ENCODE measurements at regions not wholly inside any gene's neighbourhood (a gene's known extent, or its start where the extent isn't known, plus 50 kb on each side); places are given as distances from the start of the nearest gene placed in this dataset.

DNA sequence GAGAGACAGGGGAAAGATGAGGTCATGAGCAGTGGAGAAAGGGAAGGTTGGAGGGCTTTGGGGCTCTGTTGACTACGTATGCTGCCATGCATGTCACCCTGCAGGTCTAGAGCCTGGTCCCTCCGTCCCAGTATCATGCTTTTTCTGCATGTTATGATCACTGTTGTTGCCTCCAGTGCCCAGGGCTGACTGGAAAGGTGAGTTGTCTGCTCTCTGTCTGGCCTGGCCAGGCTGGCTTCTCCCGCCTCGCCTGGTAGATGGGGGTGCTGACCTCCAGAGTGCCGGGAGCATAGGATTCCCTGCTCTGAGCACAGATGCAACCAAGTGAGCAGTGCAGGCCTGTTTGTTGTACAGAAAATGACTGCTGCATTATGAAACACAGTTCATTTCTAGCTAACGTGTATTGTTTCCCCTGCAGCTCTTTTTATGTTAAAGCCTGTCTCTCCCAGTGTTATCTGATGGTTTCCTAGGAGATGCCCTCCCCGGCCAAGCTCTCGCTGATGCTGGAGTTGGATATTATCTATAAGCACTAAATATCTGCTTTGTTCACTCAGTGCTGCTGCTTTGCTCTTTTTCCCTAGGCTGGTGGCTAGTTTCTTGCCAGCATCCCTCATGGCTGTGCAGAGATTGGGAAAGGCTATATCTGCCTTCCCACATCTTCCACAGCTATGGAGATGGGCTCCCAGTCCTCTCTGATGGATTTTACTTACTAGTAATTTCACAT, 158.2 kb downstream of the TDRD15 start:
- no peak for DNase-seq (ENCODE audit: low read depth)

GRCh38 chr2:21282515-21282898, 158.7 kb downstream of the TDRD15 start:
- DNase-seq (ENCODE audit: low read depth), result no peak

DNA sequence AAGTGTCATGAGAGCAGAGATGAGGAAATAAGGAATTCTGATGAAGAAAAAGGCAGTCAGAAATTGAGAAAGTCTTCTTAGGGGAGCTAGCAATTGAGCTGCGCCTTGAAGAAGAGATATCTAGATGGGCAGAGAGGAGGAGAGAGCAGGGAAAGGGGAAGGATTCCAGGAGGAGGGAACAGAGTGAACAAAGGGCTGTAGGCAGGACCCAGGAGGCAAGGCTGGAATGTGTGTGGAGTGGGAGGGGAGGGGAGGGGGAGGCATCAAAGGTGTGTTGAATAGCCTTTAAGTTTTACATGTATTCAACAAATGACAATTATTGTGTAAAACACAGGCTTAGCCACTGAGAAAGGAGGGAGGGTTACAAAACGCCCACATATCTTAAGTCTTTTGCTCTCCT, 164.5 kb downstream of the TDRD15 start:
- no peak for DNase-seq (ENCODE audit: low read depth)

GRCh38 chr2:21288739-21289520, 165.2 kb downstream of the TDRD15 start:
- no peak for DNase-seq (ENCODE audit: low read depth)

DNA sequence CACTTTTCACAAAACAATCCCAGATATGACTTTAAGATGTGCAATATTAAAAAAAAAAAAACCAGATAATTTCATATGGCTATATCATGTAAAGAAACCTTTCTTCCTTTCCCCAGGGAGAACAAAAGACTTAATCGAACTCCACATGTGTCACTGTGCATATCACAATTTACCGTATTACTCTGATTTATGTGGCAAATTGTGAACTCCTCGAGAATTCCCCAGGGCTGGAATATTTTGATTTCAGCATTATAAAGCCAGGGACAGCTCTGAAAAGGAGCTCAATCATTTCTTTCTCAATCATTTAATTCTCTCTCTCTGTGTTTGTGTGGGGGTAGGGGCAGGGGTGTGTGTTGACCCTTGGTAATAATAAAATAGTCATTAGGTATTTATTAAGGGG, 165.8 kb downstream of the TDRD15 start:
- no peak for DNase-seq (ENCODE audit: low read depth)

- peak; percentile 0 for DNase-seq (ENCODE audit: low read depth)
Observed at GRCh38 chr2:21289989-21290388, 166.2 kb downstream of the TDRD15 start.

GRCh38 chr2:21291426-21291825, 167.7 kb downstream of the TDRD15 start:
- no peak for DNase-seq (ENCODE audit: low read depth)

- no peak for DNase-seq (ENCODE audit: low read depth)
Observed at GRCh38 chr2:21294446-21294845, 170.7 kb downstream of the TDRD15 start.

DNA sequence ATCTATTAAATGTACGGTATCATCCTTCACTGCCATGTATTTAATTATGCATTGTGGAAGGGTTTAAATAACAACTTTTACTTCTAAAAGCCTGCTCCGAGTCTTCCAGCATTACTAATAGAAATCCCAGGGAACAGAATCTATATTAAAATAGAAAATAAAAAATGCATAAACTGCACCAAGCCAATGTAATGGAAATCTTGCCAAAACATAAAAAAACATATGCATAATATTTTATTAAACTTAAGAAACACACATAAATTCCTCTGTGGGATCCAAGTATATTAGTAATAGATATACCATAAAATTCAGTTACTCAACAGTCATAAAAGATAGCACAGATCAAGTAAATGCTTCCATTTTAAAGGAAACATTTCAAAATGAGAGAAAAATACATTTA, 175.6 kb downstream of the TDRD15 start:
- DNase-seq (ENCODE audit: low read depth), result no peak

DNA sequence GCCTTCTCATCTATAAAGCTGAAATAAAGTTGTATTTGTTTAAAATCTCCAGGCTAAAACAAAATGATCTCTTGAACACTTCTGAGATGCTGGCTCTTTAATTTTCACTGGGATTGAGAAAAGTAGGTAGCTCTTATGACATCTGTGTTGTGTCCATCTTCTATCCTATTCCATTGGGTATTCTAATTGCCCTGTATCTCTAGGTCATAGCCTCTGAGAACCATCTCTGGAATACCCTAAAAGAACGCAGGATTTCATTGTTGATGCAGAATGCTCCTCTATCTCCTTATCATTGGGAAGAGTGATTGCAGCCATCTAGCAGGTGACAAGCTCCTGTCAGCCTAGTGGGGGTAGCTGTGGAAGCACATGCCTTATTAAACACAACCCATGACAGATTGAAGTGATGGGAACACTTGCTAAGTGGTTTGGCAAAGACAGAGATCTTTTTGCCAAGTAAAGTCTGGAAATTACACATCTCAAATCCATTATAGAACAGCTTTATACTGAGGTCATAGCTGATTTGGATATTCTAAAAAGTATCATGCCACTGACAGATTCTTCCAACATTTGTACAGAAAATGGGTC, 178.2 kb downstream of the TDRD15 start:
- no peak for DNase-seq (ENCODE audit: low read depth)

DNA sequence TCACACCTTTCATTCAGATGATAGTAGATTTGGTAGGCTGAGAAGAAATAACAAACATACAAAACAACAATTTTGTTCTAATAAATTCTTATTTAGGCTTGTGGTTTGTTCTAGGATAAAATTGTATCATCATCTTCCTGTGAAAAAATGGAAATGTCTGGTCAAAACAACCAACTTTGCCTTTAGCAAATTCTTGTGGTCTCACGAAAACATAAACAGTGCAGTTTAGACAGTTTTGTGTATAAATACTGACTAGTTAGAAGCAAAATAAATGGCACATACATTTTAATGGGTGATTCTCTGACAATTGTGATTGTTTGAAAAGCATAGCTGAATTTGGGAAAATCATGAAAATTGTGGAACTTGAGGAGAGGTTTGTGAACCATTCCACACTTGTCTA, 180.1 kb downstream of the TDRD15 start:
- peak; percentile 36 for DNase-seq (ENCODE audit: low read depth)

DNA sequence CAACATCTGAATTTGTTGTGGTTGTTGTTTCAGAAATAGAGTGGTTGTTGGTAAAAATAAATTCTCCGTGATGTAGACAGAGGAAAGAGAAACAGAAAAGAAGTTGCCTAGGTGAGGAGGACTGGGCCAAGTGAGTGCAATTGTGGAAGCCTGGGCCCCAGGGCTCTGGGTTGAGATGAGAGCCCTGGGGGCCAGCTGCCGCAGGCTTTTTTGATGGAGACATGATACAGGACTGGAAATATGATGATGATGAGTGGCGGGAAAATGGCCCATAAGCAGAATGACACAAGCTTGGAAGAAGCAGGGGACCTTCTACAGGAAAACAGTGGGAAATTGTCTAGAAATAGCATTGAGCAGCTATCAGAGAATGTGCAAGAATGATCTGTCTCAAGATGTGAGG, 181.8 kb downstream of the TDRD15 start:
- no peak for DNase-seq (ENCODE audit: low read depth)

GRCh38 chr2:21306235-21306634, 182.5 kb downstream of the TDRD15 start:
- DNase-seq (ENCODE audit: low read depth), result no peak

- no peak for DNase-seq (ENCODE audit: low read depth)
Observed at GRCh38 chr2:21307037-21307436, 183.3 kb downstream of the TDRD15 start.

- no peak for DNase-seq (ENCODE audit: low read depth)
Observed at GRCh38 chr2:21310493-21310892, 186.7 kb downstream of the TDRD15 start.

GRCh38 chr2:21314322-21314835, 190.6 kb downstream of the TDRD15 start:
- no peak for DNase-seq (ENCODE audit: low read depth)

- peak; percentile 18 for DNase-seq (ENCODE audit: low read depth)
Observed at GRCh38 chr2:21317131-21317530, 193.4 kb downstream of the TDRD15 start.

- no peak for DNase-seq (ENCODE audit: low read depth)
Observed at GRCh38 chr2:21318263-21318662, 194.5 kb downstream of the TDRD15 start.

GRCh38 chr2:21326152-21326551, 202.4 kb downstream of the TDRD15 start:
- DNase-seq (ENCODE audit: low read depth), result peak; percentile 22

DNA sequence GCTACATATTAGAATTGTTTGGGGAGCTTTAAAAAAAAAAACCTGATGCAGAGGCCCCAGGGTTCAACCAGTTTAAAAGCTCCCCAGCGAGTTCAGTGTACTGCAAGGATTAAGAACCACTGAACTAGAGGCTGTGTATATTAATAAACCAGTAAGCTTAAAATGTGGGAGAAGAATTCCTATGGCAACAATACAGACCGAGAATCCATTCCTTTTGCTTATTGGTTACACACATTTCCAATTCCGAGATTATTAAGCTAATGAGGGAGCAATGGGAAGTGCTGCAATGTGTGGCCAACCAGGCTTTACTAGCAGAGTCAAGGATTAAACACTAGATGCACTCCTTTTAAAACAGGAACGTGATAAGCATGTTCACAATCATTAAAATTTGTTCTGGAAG, 204.4 kb downstream of the TDRD15 start:
- DNase-seq (ENCODE audit: low read depth), result no peak

GRCh38 chr2:21330786-21331391, 207.1 kb downstream of the TDRD15 start:
- DNase-seq (ENCODE audit: low read depth), result no peak

DNA sequence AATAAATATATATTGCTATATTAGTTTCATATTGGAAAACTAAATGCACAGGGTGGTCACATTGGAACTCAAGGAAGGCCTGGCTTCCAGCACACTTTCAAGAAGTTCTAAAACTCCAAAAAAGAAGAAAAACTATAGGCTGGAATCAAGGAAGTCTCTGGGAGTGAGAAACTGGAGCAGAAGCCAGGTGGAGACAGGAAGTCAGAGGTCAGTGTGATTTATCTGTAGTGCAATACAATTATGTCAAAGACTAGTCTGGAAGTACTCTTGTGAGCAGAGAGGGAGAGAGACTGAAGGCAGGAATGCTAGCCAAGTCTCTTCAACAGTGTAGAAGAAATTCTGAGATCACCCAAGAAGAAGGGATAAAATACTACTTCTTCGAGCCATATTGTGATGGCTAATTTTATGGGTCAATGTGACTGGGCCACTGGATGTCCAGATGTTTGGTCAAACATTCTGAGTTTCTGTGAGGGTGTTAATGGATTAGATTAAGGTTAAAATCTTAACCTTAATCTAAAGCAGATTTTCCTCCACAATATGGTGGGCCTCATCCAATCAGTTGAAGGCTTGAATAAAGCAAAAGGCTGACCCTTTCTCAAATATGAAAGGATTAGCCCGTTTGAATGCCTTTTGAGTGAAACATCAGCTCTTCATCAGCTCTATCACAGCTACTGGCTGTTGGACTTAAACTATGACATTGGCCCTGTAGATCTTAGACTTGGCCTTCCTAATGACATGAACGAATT, 208.0 kb downstream of the TDRD15 start:
- no peak for DNase-seq (ENCODE audit: low read depth)
